Transverse colon (tissue), 4 donors: ENCODE measurements at regions not wholly inside any gene's neighbourhood (a gene's known extent, or its start where the extent isn't known, plus 50 kb on each side); places are given as distances from the start of the nearest gene placed in this dataset.

Experiments
- EP300 ChIP-seq: sonication (generic); formaldehyde crosslinking; IDR thresholded peaks from one replicate; pipeline ENCODE4 v1.6.1; 2017; ENCODE audit warnings: antibody characterized with exemption, low read depth
- POLR2A ChIP-seq: fragments of 450-650 bp; IDR thresholded peaks from one replicate; pipeline ENCODE4 v1.6.1; 2016; ENCODE audit warnings: antibody characterized with exemption, mild to moderate bottlenecking, moderate library complexity
- POLR2AphosphoS5 ChIP-seq, 3 donors: sonication (generic); formaldehyde crosslinking; IDR thresholded peaks; one replicate each; pipeline ENCODE4 v1.6.1; 2016; ENCODE audit warnings: antibody characterized with exemption in 3 of 3
- TF ChIP-seq, protein P1 (sequence below), 5 experiments: fragments of 200-600 bp in 3 of 5; fragments of 450-650 bp in 2 of 5; sonication (generic) in 3 of 5; IDR thresholded peaks; 1 replicate in 2 of 5; 2 replicates in 3 of 5; pipeline ENCODE4 v1.5.1; 2016 to 2017; ENCODE audit warnings: antibody characterized with exemption in 5 of 5, inconsistent platforms in 3 of 5, mild to moderate bottlenecking in 2 of 5, moderate library complexity in 1 of 5

DNA sequence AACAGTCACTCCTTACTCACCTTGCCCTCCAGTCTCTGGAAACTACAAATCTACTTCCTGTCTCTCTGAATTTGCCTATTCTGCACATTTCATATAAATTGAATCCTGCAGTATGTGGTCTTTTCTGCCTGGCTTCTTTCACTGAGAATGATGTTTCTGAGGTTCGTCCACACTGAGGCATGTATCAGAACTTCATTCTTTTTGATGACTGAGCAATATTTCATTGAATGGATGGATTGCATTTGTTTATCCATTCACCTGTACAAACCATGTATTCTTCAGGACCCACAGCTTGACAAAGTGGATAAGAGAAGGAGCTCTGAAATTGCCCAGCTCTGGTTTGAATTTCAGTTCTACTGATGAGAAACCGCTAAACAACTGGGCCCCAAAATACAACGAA, 118.9 kb upstream of the ARRDC4 start:
- TF ChIP-seq, protein P1, sequence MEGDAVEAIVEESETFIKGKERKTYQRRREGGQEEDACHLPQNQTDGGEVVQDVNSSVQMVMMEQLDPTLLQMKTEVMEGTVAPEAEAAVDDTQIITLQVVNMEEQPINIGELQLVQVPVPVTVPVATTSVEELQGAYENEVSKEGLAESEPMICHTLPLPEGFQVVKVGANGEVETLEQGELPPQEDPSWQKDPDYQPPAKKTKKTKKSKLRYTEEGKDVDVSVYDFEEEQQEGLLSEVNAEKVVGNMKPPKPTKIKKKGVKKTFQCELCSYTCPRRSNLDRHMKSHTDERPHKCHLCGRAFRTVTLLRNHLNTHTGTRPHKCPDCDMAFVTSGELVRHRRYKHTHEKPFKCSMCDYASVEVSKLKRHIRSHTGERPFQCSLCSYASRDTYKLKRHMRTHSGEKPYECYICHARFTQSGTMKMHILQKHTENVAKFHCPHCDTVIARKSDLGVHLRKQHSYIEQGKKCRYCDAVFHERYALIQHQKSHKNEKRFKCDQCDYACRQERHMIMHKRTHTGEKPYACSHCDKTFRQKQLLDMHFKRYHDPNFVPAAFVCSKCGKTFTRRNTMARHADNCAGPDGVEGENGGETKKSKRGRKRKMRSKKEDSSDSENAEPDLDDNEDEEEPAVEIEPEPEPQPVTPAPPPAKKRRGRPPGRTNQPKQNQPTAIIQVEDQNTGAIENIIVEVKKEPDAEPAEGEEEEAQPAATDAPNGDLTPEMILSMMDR (IDR thresholded peaks at IDR 0.05), result no peak
- TF ChIP-seq POLR2A, result no peak
- TF ChIP-seq EP300, result no peak
- TF ChIP-seq POLR2AphosphoS5 (IDR thresholded peaks at IDR 0.05), result no peak
